IMR-90 (cell line): ENCODE measurements at regions not wholly inside any gene's neighbourhood (a gene's known extent, or its start where the extent isn't known, plus 50 kb on each side); places are given as distances from the start of the nearest gene placed in this dataset.

Source experiments
- ATAC-seq: fragments of 200-7000 bp; cut with Tn5 transposase; 2 replicates; pipeline ENCODE4 v1.9.1; 2020; ENCODE audit warnings: low read depth, mild to moderate bottlenecking, moderate library complexity
- BruUV-seq: library from RNA; stranded (reverse); fragments of 400-500 nt; replicated peaks from 2 replicates; lab custom pipeline; 2021; lab: Mats Ljungman, UMichigan
- CTCF ChIA-PET: fragments of 300-600 bp; formaldehyde crosslinking; extraction: SDS; loops from one replicate; lab custom pipeline; 2021; ENCODE audit warnings: antibody characterized with exemption; lab: Yijun Ruan, JAX
- POLR2A ChIA-PET: fragments of 300-600 bp; sonication (Branson Sonifier 250); formaldehyde crosslinking; loops from one replicate; lab custom pipeline; 2022; ENCODE audit warnings: antibody characterized with exemption; ENCODE audit not compliant: unreplicated experiment; lab: Charles Lee
- DNase-seq: peaks from one replicate; pipeline ENCODE4 v3.0.0; 2013
- H2AFZ ChIP-seq: replicated peaks from 2 replicates; pipeline ENCODE3; 2013; ENCODE audit warnings: low read length, mild to moderate bottlenecking; ENCODE audit not compliant: poor library complexity
- H2AK5ac ChIP-seq: 2 replicates; pipeline ENCODE4 v1.6.1; 2013; ENCODE audit warnings: low read depth, low read length, inconsistent platforms
- H2AK9ac ChIP-seq: replicated peaks from 2 replicates; pipeline ENCODE3; 2013; ENCODE audit warnings: mild to moderate bottlenecking, low read depth, low read length, moderate library complexity; ENCODE audit not compliant: poor library complexity
- H2BK120ac ChIP-seq: 2 replicates; pipeline ENCODE4 v1.6.1; 2013; ENCODE audit warnings: low read depth, low read length, inconsistent platforms
- H2BK15ac ChIP-seq: 3 replicates; pipeline ENCODE4 v1.6.1; 2013; ENCODE audit warnings: low read depth, low read length, inconsistent platforms
- H2BK20ac ChIP-seq: 2 replicates; pipeline ENCODE4 v1.6.1; 2013; ENCODE audit warnings: low read depth, mild to moderate bottlenecking, inconsistent platforms, low read length, moderate library complexity
- H2BK5ac ChIP-seq: 2 replicates; pipeline ENCODE4 v1.6.1; 2013; ENCODE audit warnings: mild to moderate bottlenecking, low read depth, low read length, inconsistent platforms; ENCODE audit not compliant: poor library complexity, severe bottlenecking
- H3K14ac ChIP-seq: replicated peaks from 2 replicates; pipeline ENCODE4 v1.6.1; 2013; ENCODE audit warnings: low read depth, low read length, inconsistent platforms
- H3K18ac ChIP-seq: 2 replicates; pipeline ENCODE4 v1.6.1; 2013; ENCODE audit warnings: low read depth, low read length, control low read depth
- H3K23ac ChIP-seq: 2 replicates; pipeline ENCODE4 v1.6.1; 2013; ENCODE audit warnings: low read depth, low read length, inconsistent platforms
- H3K27ac ChIP-seq: 2 replicates; pipeline ENCODE4 v1.5.1; 2013; ENCODE audit warnings: mild to moderate bottlenecking, control low read depth, low read length; ENCODE audit not compliant: insufficient read depth
- H3K27me3 ChIP-seq: 2 replicates; pipeline ENCODE4 v1.6.1; 2013; ENCODE audit warnings: low read length; ENCODE audit not compliant: control insufficient read depth, insufficient read depth
- H3K36me3 ChIP-seq: 2 replicates; pipeline ENCODE4 v1.6.1; 2013; ENCODE audit warnings: low read length, mixed read lengths; ENCODE audit not compliant: control insufficient read depth, insufficient read depth
- H3K4ac ChIP-seq: 2 replicates; pipeline ENCODE4 v1.6.1; 2013; ENCODE audit warnings: low read depth, low read length, inconsistent platforms
- H3K4me1 ChIP-seq: 2 replicates; pipeline ENCODE4 v1.6.1; 2013; ENCODE audit warnings: low read length, mixed read lengths; ENCODE audit not compliant: control insufficient read depth, insufficient read depth
- H3K4me2 ChIP-seq: 2 replicates; pipeline ENCODE4 v1.6.1; 2013; ENCODE audit warnings: low read depth, mild to moderate bottlenecking, control low read depth, low read length, moderate library complexity
- H3K4me3 ChIP-seq: 2 replicates; pipeline ENCODE4 v1.5.1; 2013; ENCODE audit warnings: low read depth, mild to moderate bottlenecking, control low read depth, low read length, moderate library complexity; ENCODE audit not compliant: insufficient read depth
- H3K56ac ChIP-seq: 2 replicates; pipeline ENCODE4 v1.6.1; 2013; ENCODE audit warnings: low read length, inconsistent platforms; ENCODE audit not compliant: insufficient read depth; ENCODE audit errors: extremely low read depth
- H3K79me1 ChIP-seq, 2 experiments: 2 replicates each; pipeline ENCODE4 v1.6.1; 2013; ENCODE audit warnings: low read length in 2 of 2, inconsistent platforms in 1 of 2, low read depth in 1 of 2
- H3K9ac ChIP-seq: 2 replicates; pipeline ENCODE4 v1.6.1; 2013; ENCODE audit warnings: low read depth, low read length, control low read depth
- H3K9me1 ChIP-seq: 2 replicates; pipeline ENCODE4 v1.6.1; 2013; ENCODE audit warnings: low read length, inconsistent platforms; ENCODE audit not compliant: insufficient read depth
- H3K9me3 ChIP-seq: 2 replicates; pipeline ENCODE4 v1.6.1; 2013; ENCODE audit warnings: low read length; ENCODE audit not compliant: control insufficient read depth, insufficient read depth
- H4K20me1 ChIP-seq: 2 replicates; pipeline ENCODE4 v1.6.1; 2013; ENCODE audit warnings: low read length, inconsistent platforms; ENCODE audit not compliant: insufficient read depth
- H4K5ac ChIP-seq: 2 replicates; pipeline ENCODE4 v1.6.1; 2013; ENCODE audit warnings: mild to moderate bottlenecking, low read depth, low read length, control low read depth
- H4K8ac ChIP-seq, 2 experiments: 2 replicates each; pipeline ENCODE4 v1.6.1; 2013; ENCODE audit warnings: low read depth in 2 of 2, low read length in 2 of 2, control low read depth in 1 of 2, inconsistent platforms in 1 of 2
- H4K91ac ChIP-seq: 2 replicates; pipeline ENCODE4 v1.6.1; 2013; ENCODE audit warnings: low read depth, low read length, inconsistent platforms; ENCODE audit not compliant: insufficient read depth
- BHLHE40 ChIP-seq: fragments of 150-350 bp; IDR thresholded peaks from 2 replicates; pipeline ENCODE4 v1.6.1; 2016; ENCODE audit warnings: mild to moderate bottlenecking, low read depth, low read length
- CEBPB ChIP-seq: IDR thresholded peaks from 2 replicates; pipeline ENCODE4 v1.6.1; 2012; ENCODE audit warnings: low read depth, low read length, improper control_type of control experiment
- FOS ChIP-seq: fragments of 150-350 bp; IDR thresholded peaks from 2 replicates; pipeline ENCODE4 v1.6.1; 2016; ENCODE audit warnings: low read depth, low read length
- MAFK ChIP-seq: IDR thresholded peaks from 2 replicates; pipeline ENCODE4 v1.6.1; 2012; ENCODE audit warnings: low read depth, low read length, improper control_type of control experiment
- MAZ ChIP-seq: IDR thresholded peaks from 2 replicates; pipeline ENCODE4 v1.6.1; 2012; ENCODE audit warnings: low read depth, mild to moderate bottlenecking, low read length, improper control_type of control experiment, moderate library complexity, borderline replicate concordance
- MXI1 ChIP-seq: IDR thresholded peaks from 2 replicates; pipeline ENCODE4 v1.6.1; 2012; ENCODE audit warnings: low read depth, mild to moderate bottlenecking, low read length, moderate library complexity, borderline replicate concordance
- NFE2L2 ChIP-seq: fragments of 150-350 bp; IDR thresholded peaks from 2 replicates; pipeline ENCODE4 v1.6.1; 2016; ENCODE audit warnings: low read depth, mild to moderate bottlenecking, low read length
- POLR2A ChIP-seq: IDR thresholded peaks from 2 replicates; pipeline ENCODE4 v1.6.1; 2012; ENCODE audit warnings: mild to moderate bottlenecking, low read depth, low read length
- RAD21 ChIP-seq: IDR thresholded peaks from 2 replicates; pipeline ENCODE4 v1.6.1; 2012; ENCODE audit warnings: low read length, improper control_type of control experiment
- RCOR1 ChIP-seq: IDR thresholded peaks from 2 replicates; pipeline ENCODE4 v1.6.1; 2012; ENCODE audit warnings: mild to moderate bottlenecking, low read length, improper control_type of control experiment; ENCODE audit not compliant: insufficient replicate concordance
- RFX5 ChIP-seq: IDR thresholded peaks from 2 replicates; pipeline ENCODE4 v1.8.0; 2012; ENCODE audit warnings: low read depth, mild to moderate bottlenecking, low read length, moderate library complexity
- SMC3 ChIP-seq: fragments of 150-350 bp; IDR thresholded peaks from 2 replicates; pipeline ENCODE4 v1.6.1; 2016; ENCODE audit warnings: low read depth, mild to moderate bottlenecking, antibody characterized with exemption, low read length, moderate library complexity
- WGBS, 2 experiments: methylation state at CpG; one replicate each; pipeline versions ENCODE4 v1.1.5 to v1.1.7; 2013; ENCODE audit warnings: missing lambda C conversion rate in 2 of 2; ENCODE audit not compliant: insufficient read length in 1 of 2; ENCODE audit errors: extremely low coverage in 2 of 2; 5-methylcytosine and 5-hydroxymethylcytosine counted together
- dilution Hi-C: fragments of 300-500 bp; cut with HindIII; formaldehyde crosslinking; loops from one replicate; pipeline ENCODE4 v1.14.3; 2018; ENCODE audit warnings: low sequenced_read_pairs; ENCODE audit not compliant: unreplicated experiment
- in situ Hi-C: fragments of 300-500 bp; cut with MboI; formaldehyde crosslinking; loops from 3 replicates; pipeline ENCODE4 v1.14.3; 2019; ENCODE audit warnings: low sequenced_read_pairs, inconsistent platforms, mixed read lengths
- intact Hi-C: fragments of 100-400 bp; cut with micrococcal nuclease; formaldehyde crosslinking; loops from 2 replicates; pipeline ENCODE4 v1.10.0; 2022
- TF ChIP-seq, protein P1 (sequence below): fragments of 150-350 bp; IDR thresholded peaks from 2 replicates; pipeline ENCODE4 v1.6.1; 2017; ENCODE audit warnings: mild to moderate bottlenecking, antibody characterized with exemption, low read length, low read depth
- TF ChIP-seq, protein P2 (sequence below): conservative IDR thresholded peaks from 2 replicates; pipeline ENCODE4 v1.5.1; 2012; ENCODE audit warnings: mild to moderate bottlenecking, low read depth, low read length, improper control_type of control experiment
- TF ChIP-seq, protein P3 (sequence below): fragments of 150-350 bp; IDR thresholded peaks from 2 replicates; pipeline ENCODE4 v1.6.1; 2016; ENCODE audit warnings: low read depth, mild to moderate bottlenecking, low read length, moderate library complexity, borderline replicate concordance

DNA sequence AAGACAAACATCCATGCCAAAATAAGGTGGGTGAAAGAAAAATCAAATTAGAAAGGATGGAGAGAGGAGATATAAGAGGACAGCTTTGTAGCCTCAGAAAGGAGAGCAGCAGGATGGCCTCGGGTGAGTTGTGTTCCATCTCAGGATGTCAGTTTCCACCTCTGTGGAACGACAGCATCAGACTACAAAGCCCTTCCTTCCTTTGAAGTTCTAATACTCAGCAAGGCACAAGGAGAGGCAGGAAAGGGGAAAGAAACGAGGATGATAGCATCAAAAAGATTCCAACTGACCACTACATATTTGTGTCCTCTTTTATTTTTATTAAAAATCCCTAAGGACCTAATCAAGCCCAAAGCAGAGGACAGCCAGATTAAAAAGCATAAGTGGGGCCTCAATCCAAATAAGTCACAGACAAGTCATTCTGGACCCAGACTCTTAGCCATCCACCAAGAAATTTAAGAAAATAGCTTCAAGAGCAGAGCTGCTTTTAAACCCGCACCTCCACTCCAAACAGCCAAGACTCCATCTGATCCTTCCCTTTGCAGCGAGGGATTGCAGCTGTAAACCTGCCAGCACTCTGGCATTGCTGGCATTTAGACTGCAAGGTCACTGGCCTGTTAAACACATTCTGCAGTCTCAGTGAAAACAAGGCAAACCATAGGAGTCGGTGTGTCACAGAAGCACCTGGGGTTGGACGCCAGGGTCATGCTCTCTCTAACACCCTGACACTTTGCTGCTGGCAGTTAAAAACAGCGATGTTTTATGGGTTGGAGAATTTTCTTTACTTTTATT is 314.5 kb upstream of the CHAC2 start:
- ATAC-seq (peak; percentile 71), DNase-seq (no peak)
- ChIA-PET CTCF (no interaction called here), POLR2A (no interaction called here)
- Histone ChIP-seq H3K14ac (no peak overlapping the region), H3K56ac (no peak overlapping the region), H2BK120ac (no peak overlapping the region), H2BK15ac (no peak overlapping the region), H2AFZ (no peak overlapping the region), H3K9me3 (peaks cover 3% of the 10 kb centered on the region), H3K18ac (no peak overlapping the region), H3K4me1 (peaks cover 2% of the 10 kb centered on the region; the same call in 1 of the 2 replicates), H3K4me3 (no peak overlapping the region), H4K5ac (no peak overlapping the region), H3K27me3 (no peaks in the 10 kb centered on the region; the same call in 1 of the 2 replicates), H2AK9ac (no peak overlapping the region), H3K79me1 (no peaks in the 10 kb centered on the region), H3K23ac (no peak overlapping the region), H4K20me1 (no peaks in the 10 kb centered on the region), H3K27ac (no peak overlapping the region), H3K9ac (no peak overlapping the region), H4K91ac (no peak overlapping the region), H4K8ac (no peak overlapping the region), H2BK5ac (no peak overlapping the region), H2BK20ac (no peak overlapping the region), H3K4ac (no peak overlapping the region), H2AK5ac (no peak overlapping the region), H3K4me2 (no peak overlapping the region), H3K9me1 (no peaks in the 10 kb centered on the region), H3K36me3 (no peaks in the 10 kb centered on the region)
- intact Hi-C loops (no loop called here), in situ Hi-C loops (no loop called here), dilution Hi-C loops (no loop called here)
- BruUV-seq: no TSS peak
- WGBS, 2 experiments: 20% methylated on average over 1 of the region's 8 CpGs; no CpG with 5 or more reads in 1 of the 2 experiments
- no peak for TF ChIP-seq BHLHE40
- no peak for TF ChIP-seq FOS
- TF ChIP-seq NFE2L2: no peak
- TF ChIP-seq, protein P1, sequence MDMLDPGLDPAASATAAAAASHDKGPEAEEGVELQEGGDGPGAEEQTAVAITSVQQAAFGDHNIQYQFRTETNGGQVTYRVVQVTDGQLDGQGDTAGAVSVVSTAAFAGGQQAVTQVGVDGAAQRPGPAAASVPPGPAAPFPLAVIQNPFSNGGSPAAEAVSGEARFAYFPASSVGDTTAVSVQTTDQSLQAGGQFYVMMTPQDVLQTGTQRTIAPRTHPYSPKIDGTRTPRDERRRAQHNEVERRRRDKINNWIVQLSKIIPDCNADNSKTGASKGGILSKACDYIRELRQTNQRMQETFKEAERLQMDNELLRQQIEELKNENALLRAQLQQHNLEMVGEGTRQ: no peak
- no peak for TF ChIP-seq RAD21
- TF ChIP-seq, protein P2, sequence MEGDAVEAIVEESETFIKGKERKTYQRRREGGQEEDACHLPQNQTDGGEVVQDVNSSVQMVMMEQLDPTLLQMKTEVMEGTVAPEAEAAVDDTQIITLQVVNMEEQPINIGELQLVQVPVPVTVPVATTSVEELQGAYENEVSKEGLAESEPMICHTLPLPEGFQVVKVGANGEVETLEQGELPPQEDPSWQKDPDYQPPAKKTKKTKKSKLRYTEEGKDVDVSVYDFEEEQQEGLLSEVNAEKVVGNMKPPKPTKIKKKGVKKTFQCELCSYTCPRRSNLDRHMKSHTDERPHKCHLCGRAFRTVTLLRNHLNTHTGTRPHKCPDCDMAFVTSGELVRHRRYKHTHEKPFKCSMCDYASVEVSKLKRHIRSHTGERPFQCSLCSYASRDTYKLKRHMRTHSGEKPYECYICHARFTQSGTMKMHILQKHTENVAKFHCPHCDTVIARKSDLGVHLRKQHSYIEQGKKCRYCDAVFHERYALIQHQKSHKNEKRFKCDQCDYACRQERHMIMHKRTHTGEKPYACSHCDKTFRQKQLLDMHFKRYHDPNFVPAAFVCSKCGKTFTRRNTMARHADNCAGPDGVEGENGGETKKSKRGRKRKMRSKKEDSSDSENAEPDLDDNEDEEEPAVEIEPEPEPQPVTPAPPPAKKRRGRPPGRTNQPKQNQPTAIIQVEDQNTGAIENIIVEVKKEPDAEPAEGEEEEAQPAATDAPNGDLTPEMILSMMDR: no peak
- no peak for TF ChIP-seq MAFK
- no peak for TF ChIP-seq MXI1
- TF ChIP-seq POLR2A: no peak
- TF ChIP-seq CEBPB: no peak
- no peak for TF ChIP-seq SMC3
- TF ChIP-seq RFX5: no peak
- no peak for TF ChIP-seq MAZ
- no peak for TF ChIP-seq RCOR1
- TF ChIP-seq, protein P3, sequence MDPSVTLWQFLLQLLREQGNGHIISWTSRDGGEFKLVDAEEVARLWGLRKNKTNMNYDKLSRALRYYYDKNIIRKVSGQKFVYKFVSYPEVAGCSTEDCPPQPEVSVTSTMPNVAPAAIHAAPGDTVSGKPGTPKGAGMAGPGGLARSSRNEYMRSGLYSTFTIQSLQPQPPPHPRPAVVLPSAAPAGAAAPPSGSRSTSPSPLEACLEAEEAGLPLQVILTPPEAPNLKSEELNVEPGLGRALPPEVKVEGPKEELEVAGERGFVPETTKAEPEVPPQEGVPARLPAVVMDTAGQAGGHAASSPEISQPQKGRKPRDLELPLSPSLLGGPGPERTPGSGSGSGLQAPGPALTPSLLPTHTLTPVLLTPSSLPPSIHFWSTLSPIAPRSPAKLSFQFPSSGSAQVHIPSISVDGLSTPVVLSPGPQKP: no peak
